ENCODE measurements at regions not wholly inside any gene's neighbourhood (a gene's known extent, or its start where the extent isn't known, plus 50 kb on each side); places are given as distances from the start of the nearest gene placed in this dataset.

DNA sequence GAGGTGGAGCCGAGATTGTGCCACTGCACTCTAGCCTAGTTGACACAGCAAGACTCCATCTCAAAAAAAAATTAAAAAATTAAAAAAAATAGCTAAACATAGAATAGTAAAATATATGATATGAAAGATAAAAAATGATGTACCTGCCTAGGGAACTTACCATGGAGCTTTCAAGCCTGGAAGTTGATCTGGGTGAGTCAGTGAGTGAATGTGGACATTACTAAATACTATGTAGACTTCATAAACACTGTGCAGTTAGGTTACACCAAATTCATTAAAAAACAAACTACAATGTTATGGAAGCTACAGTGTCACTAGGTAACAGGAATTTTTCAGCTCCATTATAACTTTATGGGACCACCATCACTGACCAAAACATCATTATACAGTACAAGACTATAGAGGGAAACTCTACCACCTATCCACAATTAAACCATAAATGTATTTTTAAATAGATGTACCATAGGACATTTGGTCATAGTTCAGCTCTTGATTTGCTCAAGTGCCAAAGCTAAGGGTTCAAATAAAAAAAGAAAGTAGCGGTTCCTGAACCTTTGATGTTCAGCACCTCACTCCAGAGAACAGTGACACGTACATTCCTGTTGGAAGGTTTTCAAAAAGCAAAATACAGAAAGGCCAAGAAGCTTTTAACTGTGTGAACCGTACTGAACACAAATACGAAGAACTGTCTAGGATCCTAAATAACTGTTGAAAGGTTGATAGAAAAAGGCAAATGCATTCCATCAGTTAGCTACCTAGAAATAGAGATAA, 52.4 kb upstream of the SPDEF start:
- no peak overlapping the region for H3K9ac ChIP-seq (ENCODE audit: low read length)
- no peak overlapping the region for H3K4me2 ChIP-seq (ENCODE audit: low read length)
- no peak overlapping the region for H2AK5ac ChIP-seq (ENCODE audit: low read length)
- no peak overlapping the region for H3K18ac ChIP-seq (ENCODE audit: low read length)
- DNase-seq, result no peak
- no peak overlapping the region for H2BK15ac ChIP-seq (replicated peaks; ENCODE audit: low read depth)
- H3K56ac ChIP-seq (ENCODE audit: low read length), result no peak overlapping the region
- peaks cover 1% of the 10 kb centered on the region for H3K79me1 ChIP-seq (ENCODE audit: low read length)
- peaks cover 1% of the 10 kb centered on the region for H3K79me2 ChIP-seq (ENCODE audit: control insufficient read depth, insufficient read depth, low read length)
- H3K27ac ChIP-seq (ENCODE audit: low read depth, low read length), result no peak overlapping the region
- H3K4ac ChIP-seq (ENCODE audit: low read depth, low read length), result no peak overlapping the region
- H3K4me3 ChIP-seq (ENCODE audit: low read length), result no peak overlapping the region
- no peaks in the 10 kb centered on the region for H3K27me3 ChIP-seq (ENCODE audit: insufficient read depth, low read length, poor library complexity)
- no peaks in the 10 kb centered on the region for H3K36me3 ChIP-seq (ENCODE audit: control insufficient read depth, insufficient read depth, low read length)
- H3K23ac ChIP-seq (ENCODE audit: low read length), result no peak overlapping the region
- H2BK5ac ChIP-seq (ENCODE audit: low read length), result no peak overlapping the region
- no peak overlapping the region for H2BK120ac ChIP-seq (ENCODE audit: low read depth, low read length)
- WGBS (ENCODE audit: extremely low coverage, insufficient coverage, low lambda C conversion rate), result no CpG with 5 or more reads among the region's 5 CpGs
- H4K8ac ChIP-seq (ENCODE audit: low read depth, low read length), result no peak overlapping the region
- no peaks in the 10 kb centered on the region for H3K4me1 ChIP-seq (ENCODE audit: control insufficient read depth, low read depth, low read length)
- no peak overlapping the region for H4K5ac ChIP-seq (ENCODE audit: low read length)

DNA sequence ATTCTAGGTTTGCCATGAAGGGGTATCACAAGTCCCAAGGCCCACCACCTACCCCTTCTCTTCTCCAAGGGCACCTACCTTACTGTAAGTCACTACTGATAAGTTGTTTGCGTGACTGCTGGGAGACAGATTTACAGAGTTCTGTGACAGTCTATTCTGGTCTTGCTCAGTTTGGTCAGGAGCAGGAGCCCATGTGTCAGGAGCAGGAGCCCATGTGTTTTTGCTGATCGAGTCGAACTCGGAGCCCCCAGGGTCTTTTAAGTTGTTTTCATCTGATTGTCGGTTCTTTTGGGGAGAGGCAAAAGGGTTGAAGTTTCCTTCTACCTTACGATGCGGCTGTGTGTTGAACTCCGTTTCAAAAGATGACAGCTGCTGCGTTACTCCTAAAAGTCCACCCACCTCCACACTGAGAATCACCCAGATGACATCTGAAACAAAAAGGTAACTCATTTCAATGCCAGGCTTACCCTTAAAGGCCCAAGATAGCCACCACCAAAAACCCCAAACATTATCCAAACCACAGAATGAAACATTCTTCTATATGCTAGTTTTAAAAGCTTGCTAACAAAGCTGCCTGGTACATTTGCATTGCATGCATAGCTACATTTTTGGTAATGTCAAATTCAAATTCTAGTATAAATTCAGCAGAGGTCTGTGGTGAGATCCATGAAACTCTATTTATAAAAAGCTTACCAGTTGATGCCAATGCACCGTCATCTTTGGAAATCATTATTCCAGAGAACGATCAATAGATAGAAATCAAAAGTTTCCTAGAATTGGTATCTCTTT, 50.5 kb upstream of the SPDEF start:
- no CpG with 5 or more reads among the region's 11 CpGs for WGBS (ENCODE audit: extremely low coverage, insufficient coverage, low lambda C conversion rate)
- no peak overlapping the region for H3K23ac ChIP-seq (ENCODE audit: low read length)
- no peak overlapping the region for H2BK15ac ChIP-seq (replicated peaks; ENCODE audit: low read depth)
- H3K36me3 ChIP-seq (ENCODE audit: control insufficient read depth, insufficient read depth, low read length), result no peaks in the 10 kb centered on the region
- H3K79me2 ChIP-seq (ENCODE audit: control insufficient read depth, insufficient read depth, low read length), result no peaks in the 10 kb centered on the region
- DNase-seq, result no peak
- no peak overlapping the region for H3K18ac ChIP-seq (ENCODE audit: low read length)
- H3K79me1 ChIP-seq (ENCODE audit: low read length), result peaks cover 1% of the 10 kb centered on the region
- H3K4me3 ChIP-seq (ENCODE audit: low read length), result no peak overlapping the region
- H2BK5ac ChIP-seq (ENCODE audit: low read length), result no peak overlapping the region
- H2BK120ac ChIP-seq (ENCODE audit: low read depth, low read length), result no peak overlapping the region
- no peak overlapping the region for H3K27ac ChIP-seq (ENCODE audit: low read depth, low read length)
- H3K56ac ChIP-seq (ENCODE audit: low read length), result no peak overlapping the region
- no peak overlapping the region for H4K5ac ChIP-seq (ENCODE audit: low read length)
- no peak overlapping the region for H2AK5ac ChIP-seq (ENCODE audit: low read length)
- no peaks in the 10 kb centered on the region for H3K27me3 ChIP-seq (ENCODE audit: insufficient read depth, low read length, poor library complexity)
- H3K4me1 ChIP-seq (ENCODE audit: control insufficient read depth, low read depth, low read length), result peaks cover 3% of the 10 kb centered on the region
- H3K9ac ChIP-seq (ENCODE audit: low read length), result no peak overlapping the region
- no peak overlapping the region for H3K4me2 ChIP-seq (ENCODE audit: low read length)
- H3K4ac ChIP-seq (ENCODE audit: low read depth, low read length), result no peak overlapping the region
- H4K8ac ChIP-seq (ENCODE audit: low read depth, low read length), result no peak overlapping the region
